Naive B cell (primary cell): ENCODE measurements at regions not wholly inside any gene's neighbourhood (a gene's known extent, or its start where the extent isn't known, plus 50 kb on each side); places are given as distances from the start of the nearest gene placed in this dataset.

Experiments
- ATAC-seq, 2 donors: fragments of 150-1000 bp; cut with Tn5 transposase; 2 replicates each; pipeline ENCODE4 v1.10.0; 2021; ENCODE audit warnings: low read depth in 2 of 2, mild to moderate bottlenecking in 2 of 2, moderate library complexity in 2 of 2
- DNase-seq: peaks from one replicate; pipeline ENCODE4 v3.0.0; 2022
- H3K27ac Mint-ChIP-seq, 6 donors: one replicate each; pipeline ENCODE4 v1.8.0; 2020 to 2022; ENCODE audit warnings: mild to moderate bottlenecking in 6 of 6, mixed read lengths in 6 of 6, moderate library complexity in 5 of 6, inconsistent platforms in 2 of 6
- H3K27me3 Mint-ChIP-seq, 3 donors: one replicate each; pipeline ENCODE4 v1.8.0; 2021 to 2022; ENCODE audit warnings: mixed read lengths in 3 of 3, mild to moderate bottlenecking in 1 of 3
- H3K36me3 Mint-ChIP-seq, 2 donors: one replicate each; pipeline ENCODE4 v1.8.0; 2020 to 2022; ENCODE audit warnings: mixed read lengths in 2 of 2, inconsistent platforms in 1 of 2, mild to moderate bottlenecking in 1 of 2
- H3K4me1 Mint-ChIP-seq, 3 donors: one replicate each; pipeline ENCODE4 v1.8.0; 2020 to 2022; ENCODE audit warnings: mixed read lengths in 3 of 3, inconsistent platforms in 1 of 3, mild to moderate bottlenecking in 1 of 3, moderate library complexity in 1 of 3
- H3K4me3 Mint-ChIP-seq, 8 donors: one replicate each; pipeline ENCODE4 v1.8.0; 2020 to 2022; ENCODE audit warnings: mild to moderate bottlenecking in 8 of 8, mixed read lengths in 8 of 8, moderate library complexity in 8 of 8, inconsistent platforms in 2 of 8
- H3K9me3 Mint-ChIP-seq, 7 donors: one replicate each; pipeline ENCODE4 v1.8.0; 2020 to 2022; ENCODE audit warnings: mixed read lengths in 7 of 7, mild to moderate bottlenecking in 5 of 7, inconsistent platforms in 2 of 7, moderate library complexity in 1 of 7

DNA sequence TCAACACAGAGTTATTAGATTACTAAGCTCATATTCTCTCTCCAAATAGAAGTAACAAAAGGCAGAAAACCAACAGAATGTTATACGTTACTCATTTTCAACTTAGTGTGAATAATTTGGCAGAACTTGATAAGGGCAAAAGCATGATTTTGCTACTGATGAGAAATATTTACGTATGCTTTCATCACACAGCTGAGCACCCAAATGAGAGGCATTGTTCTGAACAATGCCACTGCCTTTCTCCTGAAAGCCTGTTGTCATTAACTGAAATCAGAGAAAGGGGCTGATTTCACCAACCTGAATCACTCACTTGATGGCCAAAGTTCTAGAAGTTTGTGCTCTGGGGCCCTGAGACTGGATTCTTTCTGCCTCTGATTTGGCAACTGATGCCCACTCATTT is 367.5 kb upstream of the PTGER4 start:
- Mint-ChIP-seq H3K4me1 (peaks cover 0 to 4% (median 3%) of the 10 kb centered on the region in 3 donors), H3K27me3 (peaks cover 0 to 18% (median 7%) of the 10 kb centered on the region in 3 donors), H3K27ac (no peak overlapping the region), H3K9me3 (no peaks in the 10 kb centered on the region), H3K4me3 (no peak overlapping the region), H3K36me3 (no peaks in the 10 kb centered on the region)
- ATAC-seq (no peak), DNase-seq (no peak)

DNA sequence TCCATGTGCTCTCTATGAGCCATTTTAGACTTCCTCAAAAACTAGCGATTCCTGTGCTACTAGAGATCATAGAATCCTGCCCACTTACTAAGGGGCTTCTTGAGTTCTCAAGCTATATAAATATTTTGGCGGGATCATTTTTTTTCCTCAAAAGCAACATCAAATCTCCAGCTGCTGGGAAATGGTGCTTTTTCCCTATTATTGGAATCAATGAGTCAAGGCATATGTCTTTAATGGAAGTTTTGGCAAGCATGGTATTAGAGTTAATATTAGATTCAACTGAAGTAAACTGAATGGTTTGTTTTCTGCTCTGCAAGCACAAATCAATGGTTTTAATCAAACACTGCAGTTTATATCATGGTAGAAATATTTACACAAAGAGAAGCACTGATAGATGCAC is 369.9 kb upstream of the PTGER4 start:
- Mint-ChIP-seq H3K9me3 (no peaks in the 10 kb centered on the region), H3K36me3 (no peaks in the 10 kb centered on the region), H3K4me1 (peaks cover 0 to 4% (median 3%) of the 10 kb centered on the region in 3 donors), H3K27me3 (peaks cover 0 to under 1% (median 0%) of the 10 kb centered on the region in 3 donors), H3K27ac (peak overlapping the region in 1 of 6 donors; percentile 59), H3K4me3 (no peak overlapping the region)
- no peak for DNase-seq
- no peak for ATAC-seq

DNA sequence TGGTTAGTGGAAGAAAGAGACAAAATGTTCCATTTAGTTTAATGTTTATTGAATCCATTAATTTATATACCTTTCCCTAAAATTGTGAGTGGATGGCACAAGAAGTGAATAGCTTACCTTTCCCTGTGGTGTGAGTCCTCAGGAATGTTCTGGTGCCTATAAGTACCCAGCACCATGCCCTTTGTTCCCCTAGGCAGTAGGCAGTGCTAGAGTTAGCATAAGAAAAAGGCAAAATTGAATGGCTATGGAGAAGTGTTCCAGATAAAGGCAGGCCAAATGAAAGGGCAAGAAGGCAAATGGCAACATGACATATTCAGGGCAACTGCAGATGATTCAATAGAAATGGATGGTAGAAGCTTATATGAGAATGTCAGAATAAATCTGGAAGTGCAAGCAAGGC is 370.8 kb upstream of the PTGER4 start:
- Mint-ChIP-seq H3K36me3 (no peaks in the 10 kb centered on the region), H3K9me3 (no peaks in the 10 kb centered on the region), H3K4me1 (peaks cover 0 to 4% (median 3%) of the 10 kb centered on the region in 3 donors), H3K27ac (peak overlapping the region in 1 of 6 donors; percentile 3), H3K4me3 (no peak overlapping the region), H3K27me3 (peaks cover 0 to 5% (median 0%) of the 10 kb centered on the region in 3 donors)
- DNase-seq (no peak), ATAC-seq (no peak)

DNA sequence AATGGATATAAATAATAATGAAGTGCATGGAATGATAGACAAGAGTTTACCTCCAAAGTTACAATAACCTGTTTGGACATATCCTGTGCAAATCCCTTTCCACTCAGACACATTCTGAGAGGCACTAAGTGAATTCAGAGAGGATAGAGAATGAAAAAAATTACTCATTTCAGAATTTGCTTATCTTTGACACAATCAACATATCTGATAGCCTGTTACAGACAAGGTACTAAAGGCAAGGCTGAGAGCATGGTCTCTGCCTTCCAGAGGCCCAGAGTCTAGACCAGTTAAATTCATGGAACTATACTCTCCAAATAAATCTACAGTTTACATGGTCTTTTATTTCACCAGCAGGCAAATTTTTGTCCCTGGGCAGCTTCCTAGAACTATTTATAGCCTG is 371.8 kb upstream of the PTGER4 start:
- Mint-ChIP-seq H3K36me3 (no peaks in the 10 kb centered on the region), H3K27me3 (peaks cover 0 to 5% (median 0%) of the 10 kb centered on the region in 3 donors), H3K27ac (no peak overlapping the region), H3K9me3 (no peaks in the 10 kb centered on the region), H3K4me3 (no peak overlapping the region), H3K4me1 (peaks cover 0 to 4% (median 3%) of the 10 kb centered on the region in 3 donors)
- DNase-seq (no peak), ATAC-seq (no peak)

DNA sequence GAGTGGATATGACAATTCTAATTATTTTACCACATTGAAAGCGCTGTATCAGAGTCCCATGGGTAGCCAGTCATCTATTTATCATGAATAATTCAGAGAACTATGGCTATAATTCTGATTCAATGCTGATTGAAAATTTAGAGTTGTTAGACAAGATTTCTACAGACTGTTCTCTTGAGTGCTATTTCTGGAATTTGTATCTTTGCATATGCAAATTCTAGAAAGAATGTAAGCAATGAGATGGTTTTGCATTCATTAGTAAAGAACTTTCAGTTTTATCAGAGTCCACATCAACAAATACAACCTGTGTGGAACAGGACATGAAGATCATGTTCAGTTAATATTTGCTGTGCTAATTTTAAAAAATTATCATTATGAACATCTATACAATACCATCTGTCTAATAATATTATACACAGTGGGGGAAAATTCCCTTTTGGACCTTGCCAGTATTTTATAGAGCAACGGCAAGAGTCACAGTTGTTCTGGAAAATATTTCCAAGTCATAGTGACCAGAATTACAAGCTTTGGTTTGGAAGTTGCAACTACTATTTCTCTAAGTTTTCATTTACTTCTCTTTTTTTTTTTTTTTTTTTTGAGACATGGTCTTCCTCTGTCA is 372.7 kb upstream of the PTGER4 start:
- Mint-ChIP-seq H3K36me3 (no peaks in the 10 kb centered on the region), H3K4me3 (no peak overlapping the region), H3K27me3 (peaks cover 0 to 5% (median 0%) of the 10 kb centered on the region in 3 donors), H3K9me3 (no peaks in the 10 kb centered on the region), H3K27ac (no peak overlapping the region), H3K4me1 (peaks cover 0 to 4% (median 3%) of the 10 kb centered on the region in 3 donors)
- DNase-seq (no peak), ATAC-seq (no peak)

DNA sequence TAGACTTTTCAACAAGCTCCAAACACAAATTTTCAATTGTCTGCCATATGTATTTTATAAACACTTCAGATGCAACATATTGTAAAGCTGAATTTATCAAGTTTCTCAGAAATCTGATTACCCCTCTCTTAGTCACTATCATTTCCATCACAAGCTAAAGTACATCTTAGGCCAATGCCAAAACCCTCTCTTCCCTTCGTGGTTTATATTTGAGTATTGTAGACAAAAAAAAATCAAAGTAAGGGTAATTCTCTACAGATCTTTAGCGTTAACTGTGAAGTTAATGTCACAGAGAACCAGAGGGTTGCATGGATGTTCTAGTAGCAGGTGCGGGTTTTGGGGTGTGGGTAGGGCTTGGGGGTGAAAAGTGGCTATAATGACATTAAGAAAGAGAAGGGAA is 387.7 kb upstream of the PTGER4 start:
- Mint-ChIP-seq H3K27me3 (peaks cover 0 to 6% (median 0%) of the 10 kb centered on the region in 3 donors), H3K36me3 (no peaks in the 10 kb centered on the region), H3K4me1 (no peaks in the 10 kb centered on the region), H3K27ac (no peak overlapping the region), H3K9me3 (no peaks in the 10 kb centered on the region), H3K4me3 (no peak overlapping the region)
- ATAC-seq (no peak), DNase-seq (no peak)

DNA sequence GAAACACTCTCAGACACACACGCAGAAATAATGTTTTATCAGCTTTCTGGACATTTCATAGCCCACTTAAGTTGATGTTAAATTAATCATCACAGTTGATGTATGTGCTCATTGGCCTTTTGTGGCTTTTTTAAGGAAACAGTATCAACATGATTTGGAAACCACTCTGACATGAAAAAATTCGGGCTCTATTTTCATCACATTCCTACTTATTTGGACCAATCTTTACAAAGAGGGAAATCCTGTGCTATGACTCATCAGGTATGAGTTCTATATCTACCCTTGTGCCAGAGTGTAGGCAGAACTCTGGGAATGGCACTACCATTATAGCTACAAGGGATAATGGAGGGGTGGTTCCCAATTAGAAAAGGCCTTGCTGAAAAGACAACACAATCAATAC is 388.4 kb upstream of the PTGER4 start:
- Mint-ChIP-seq H3K4me3 (no peak overlapping the region), H3K27me3 (peaks cover 0 to 6% (median 0%) of the 10 kb centered on the region in 3 donors), H3K9me3 (no peaks in the 10 kb centered on the region), H3K36me3 (no peaks in the 10 kb centered on the region), H3K4me1 (no peaks in the 10 kb centered on the region), H3K27ac (no peak overlapping the region)
- DNase-seq: no peak
- ATAC-seq: no peak

DNA sequence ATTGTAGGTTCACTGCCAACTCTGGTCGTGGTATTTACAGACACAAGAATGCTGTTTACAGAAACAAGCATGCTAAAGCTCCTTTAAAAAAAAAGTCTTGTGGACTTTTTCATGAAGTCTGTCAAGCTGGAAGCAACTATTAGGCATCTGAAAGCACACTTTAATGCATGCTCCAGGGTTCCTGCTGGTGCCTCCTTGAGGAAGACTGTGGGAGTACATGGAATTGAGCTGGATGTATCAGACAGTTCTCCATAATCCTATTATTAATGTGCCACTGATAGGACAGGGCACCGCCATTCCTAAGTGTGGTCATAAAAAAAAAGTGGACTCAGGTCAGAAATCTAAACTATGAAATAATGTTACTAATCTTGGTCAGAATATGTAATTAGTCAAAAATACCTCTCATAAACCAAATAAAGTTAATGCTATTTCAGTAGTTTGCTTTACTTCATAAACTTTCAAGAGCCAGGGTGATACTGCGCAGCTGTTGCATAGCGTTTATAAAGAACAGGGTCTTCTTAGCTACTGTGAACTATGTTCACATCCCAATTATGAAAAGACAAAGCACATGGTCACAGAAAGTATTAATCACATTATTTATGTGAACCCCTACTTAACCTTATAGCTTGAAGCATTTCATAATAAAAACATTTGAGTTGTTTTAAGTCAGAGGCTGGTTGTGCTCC is 390.8 kb upstream of the PTGER4 start:
- H3K27ac Mint-ChIP-seq: no peak overlapping the region
- H3K4me1 Mint-ChIP-seq: no peaks in the 10 kb centered on the region
- H3K4me3 Mint-ChIP-seq: no peak overlapping the region
- peaks cover 0 to 6% (median 0%) of the 10 kb centered on the region in 3 donors for H3K27me3 Mint-ChIP-seq
- no peaks in the 10 kb centered on the region for H3K9me3 Mint-ChIP-seq
- DNase-seq (no peak), ATAC-seq (no peak)
- H3K36me3 Mint-ChIP-seq: no peaks in the 10 kb centered on the region

DNA sequence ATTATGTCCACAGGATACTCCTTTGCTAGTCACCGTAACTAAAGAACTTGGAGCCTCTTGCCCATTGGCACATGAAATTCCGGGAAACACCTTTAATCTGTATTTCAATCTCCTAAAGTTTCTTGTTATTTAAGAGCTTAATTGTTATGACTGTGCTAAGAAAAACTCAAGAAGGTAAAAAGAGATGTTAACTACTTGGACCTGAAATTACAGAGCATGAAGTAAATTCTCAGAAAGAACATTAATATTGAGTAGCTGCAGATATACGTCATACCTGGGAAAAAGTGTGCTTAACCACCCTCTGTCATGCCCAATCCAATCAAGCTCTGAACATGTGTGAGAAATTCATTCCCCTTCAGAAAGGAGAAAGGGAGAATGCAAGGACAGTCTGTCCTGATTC is 394.9 kb upstream of the PTGER4 start:
- ATAC-seq (no peak), DNase-seq (no peak)
- Mint-ChIP-seq H3K9me3 (no peaks in the 10 kb centered on the region), H3K4me3 (no peak overlapping the region), H3K4me1 (no peaks in the 10 kb centered on the region), H3K36me3 (no peaks in the 10 kb centered on the region), H3K27ac (no peak overlapping the region), H3K27me3 (peaks cover 0 to 6% (median 0%) of the 10 kb centered on the region in 3 donors)

DNA sequence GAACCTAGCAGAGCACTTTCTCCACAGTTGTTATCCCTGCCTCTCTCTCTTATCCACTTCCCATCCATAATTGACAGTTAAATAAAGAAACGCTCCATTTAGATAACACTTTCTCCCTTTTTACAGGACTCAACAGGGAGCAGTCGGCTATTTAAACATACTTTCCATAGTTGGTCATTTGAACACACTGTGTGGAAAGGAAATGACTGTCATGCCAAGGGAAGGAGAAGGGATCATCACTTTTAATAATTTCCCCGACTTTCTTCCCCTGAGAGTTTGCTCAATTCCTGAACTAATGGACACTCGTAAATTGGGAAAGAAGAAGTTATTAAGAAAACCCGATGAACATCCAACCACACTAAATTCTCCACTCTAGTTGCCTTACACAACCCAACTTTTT is 400.8 kb upstream of the PTGER4 start:
- H3K9me3 Mint-ChIP-seq: no peaks in the 10 kb centered on the region
- DNase-seq (no peak), ATAC-seq (no peak)
- H3K36me3 Mint-ChIP-seq: no peaks in the 10 kb centered on the region
- H3K27ac Mint-ChIP-seq: no peak overlapping the region
- peaks cover 9 to 20% (median 9%) of the 10 kb centered on the region in 3 donors for H3K4me1 Mint-ChIP-seq
- no peak overlapping the region for H3K4me3 Mint-ChIP-seq
- no peaks in the 10 kb centered on the region for H3K27me3 Mint-ChIP-seq

DNA sequence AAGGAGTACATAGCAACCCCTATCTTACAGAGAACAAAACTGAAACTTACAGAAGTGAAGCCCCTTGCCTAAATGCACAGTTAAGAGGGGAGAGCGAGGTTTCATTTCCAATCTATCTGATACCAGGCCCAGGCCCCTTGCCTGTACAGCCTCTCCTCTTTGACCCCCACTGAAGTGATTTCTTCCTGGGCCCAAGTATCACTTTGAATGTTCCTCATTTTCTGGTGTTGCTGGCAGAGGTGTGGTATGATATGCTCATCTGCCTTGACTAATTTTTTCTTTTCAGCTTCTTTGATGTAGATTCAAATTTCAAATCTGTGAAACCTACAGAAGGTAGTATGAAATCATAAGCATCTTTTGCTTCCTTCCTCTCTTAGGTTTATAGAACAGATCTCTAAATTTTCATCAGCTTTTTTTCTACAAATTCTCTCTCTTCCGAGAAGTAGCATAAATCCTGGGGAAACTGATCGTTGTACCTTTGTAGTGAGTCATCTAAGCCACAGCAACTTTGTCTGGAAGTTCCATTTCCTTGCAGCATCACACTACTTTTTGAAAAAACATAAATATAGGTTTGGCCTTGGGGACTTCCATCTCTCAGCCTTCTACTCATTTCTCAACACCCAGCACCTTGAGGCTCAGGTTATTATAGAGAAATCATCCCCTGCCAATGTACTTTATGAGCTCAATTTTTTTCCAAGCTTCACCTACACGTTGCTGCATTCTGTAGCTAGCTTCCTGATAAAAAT is 402.4 kb upstream of the PTGER4 start:
- Mint-ChIP-seq H3K36me3 (no peaks in the 10 kb centered on the region), H3K27me3 (no peaks in the 10 kb centered on the region), H3K9me3 (no peaks in the 10 kb centered on the region), H3K4me3 (no peak overlapping the region), H3K27ac (peak overlapping the region in 3 of 6 donors; percentile 13 to 72 (median 17)), H3K4me1 (peaks cover 9 to 20% (median 9%) of the 10 kb centered on the region in 3 donors)
- DNase-seq: no peak
- peak; percentile 32 to 47 for ATAC-seq

DNA sequence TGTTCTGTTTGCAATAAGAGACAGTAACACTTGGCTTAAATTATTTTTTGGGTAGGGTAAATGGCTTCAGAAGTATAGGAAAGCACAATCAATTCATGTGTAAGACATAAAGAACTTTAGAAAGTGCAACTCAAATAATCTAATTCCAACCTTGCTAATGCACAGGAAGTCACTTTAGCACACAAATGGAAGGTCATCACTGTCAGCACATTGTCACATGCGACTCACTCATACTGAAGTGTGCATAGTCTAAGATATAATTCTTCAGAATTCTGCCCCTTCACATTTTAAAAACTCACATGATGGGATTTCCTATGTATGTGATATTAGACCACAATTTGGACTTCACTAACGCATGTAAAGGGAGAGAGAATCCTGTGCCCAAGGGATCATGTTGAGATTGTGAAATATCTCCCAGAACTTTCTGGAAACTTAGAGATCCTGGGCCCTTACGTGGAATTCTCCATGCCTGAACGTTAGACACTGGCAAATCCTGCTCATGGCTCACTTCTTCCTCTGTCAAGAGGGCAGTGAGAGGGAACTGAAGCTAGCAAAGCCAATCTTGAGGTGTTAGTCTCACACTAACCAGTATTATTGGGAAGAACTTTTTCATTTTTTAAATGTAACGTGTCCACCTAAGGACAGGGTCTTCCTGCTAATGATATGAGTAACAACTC is 403.2 kb upstream of the PTGER4 start:
- Mint-ChIP-seq H3K36me3 (no peaks in the 10 kb centered on the region), H3K27me3 (no peaks in the 10 kb centered on the region), H3K4me1 (peaks cover 9 to 20% (median 9%) of the 10 kb centered on the region in 3 donors), H3K27ac (peak overlapping the region in 2 of 6 donors; percentile 1 to 13), H3K9me3 (no peaks in the 10 kb centered on the region), H3K4me3 (no peak overlapping the region)
- ATAC-seq (no peak), DNase-seq (no peak)

DNA sequence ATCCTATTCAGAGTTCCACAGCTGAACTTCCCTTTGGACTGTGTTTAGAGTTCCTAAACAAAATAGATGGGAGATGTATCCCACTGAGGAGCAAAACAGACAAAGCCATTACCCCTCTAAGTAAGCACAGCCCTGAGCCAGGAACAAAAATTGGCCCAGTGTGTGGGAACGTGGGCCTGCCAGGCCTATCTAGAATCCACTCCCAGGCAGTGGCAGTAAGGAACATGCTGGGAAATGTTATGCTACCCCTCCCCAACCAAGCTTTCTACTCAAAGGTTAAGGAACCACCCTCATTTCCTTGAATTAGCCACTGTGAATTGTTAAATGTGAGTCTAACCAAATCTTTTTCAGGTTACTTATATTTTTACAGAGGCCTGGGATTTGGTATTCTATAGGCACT is 405.1 kb upstream of the PTGER4 start:
- Mint-ChIP-seq H3K4me1 (peaks cover 9 to 20% (median 9%) of the 10 kb centered on the region in 3 donors), H3K36me3 (no peaks in the 10 kb centered on the region), H3K9me3 (no peaks in the 10 kb centered on the region), H3K27ac (no peak overlapping the region), H3K27me3 (no peaks in the 10 kb centered on the region), H3K4me3 (no peak overlapping the region)
- no peak for ATAC-seq
- DNase-seq: no peak
